Mononuclear cell (primary cell): ENCODE measurements at regions not wholly inside any gene's neighbourhood (a gene's known extent, or its start where the extent isn't known, plus 50 kb on each side); places are given as distances from the start of the nearest gene placed in this dataset.

Experiments used
- H3K27me3 ChIP-seq: 2 replicates; pipeline ENCODE4 v1.6.0; 2011; ENCODE audit warnings: low read length, control low read depth; ENCODE audit not compliant: insufficient read depth
- H3K4me1 ChIP-seq: 2 replicates; pipeline ENCODE4 v1.5.1; 2011; ENCODE audit warnings: mild to moderate bottlenecking, low read length, control low read depth; ENCODE audit not compliant: insufficient read depth
- H3K4me3 ChIP-seq: 2 replicates; pipeline ENCODE4 v1.5.1; 2011; ENCODE audit warnings: mild to moderate bottlenecking, low read length, moderate library complexity
- H3K9me3 ChIP-seq: 2 replicates; pipeline ENCODE4 v1.5.1; 2011; ENCODE audit warnings: low read depth, mild to moderate bottlenecking, control low read depth, low read length

DNA sequence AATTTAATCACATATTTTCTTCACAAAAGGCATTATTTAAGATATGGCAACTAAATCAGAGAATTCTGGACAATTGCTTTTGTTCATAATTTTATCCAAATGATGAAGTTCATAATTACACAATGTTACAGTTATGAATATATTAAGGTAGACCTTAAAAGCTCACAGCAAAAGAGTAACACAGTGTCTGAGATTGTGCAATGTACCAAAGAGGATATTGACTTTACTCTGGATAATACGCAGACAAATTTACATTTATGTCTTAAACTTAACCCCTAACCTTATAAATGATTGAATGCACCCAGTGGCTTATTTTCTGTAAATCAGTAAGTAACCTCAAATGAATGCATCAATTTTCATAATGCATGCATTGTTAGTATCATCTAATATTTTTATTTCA, 216.2 kb upstream of the SAMSN1 start:
- no peaks in the 10 kb centered on the region for H3K27me3 ChIP-seq
- H3K4me3 ChIP-seq: no peak overlapping the region
- peaks cover 18% of the 10 kb centered on the region for H3K4me1 ChIP-seq
- no peaks in the 10 kb centered on the region for H3K9me3 ChIP-seq

DNA sequence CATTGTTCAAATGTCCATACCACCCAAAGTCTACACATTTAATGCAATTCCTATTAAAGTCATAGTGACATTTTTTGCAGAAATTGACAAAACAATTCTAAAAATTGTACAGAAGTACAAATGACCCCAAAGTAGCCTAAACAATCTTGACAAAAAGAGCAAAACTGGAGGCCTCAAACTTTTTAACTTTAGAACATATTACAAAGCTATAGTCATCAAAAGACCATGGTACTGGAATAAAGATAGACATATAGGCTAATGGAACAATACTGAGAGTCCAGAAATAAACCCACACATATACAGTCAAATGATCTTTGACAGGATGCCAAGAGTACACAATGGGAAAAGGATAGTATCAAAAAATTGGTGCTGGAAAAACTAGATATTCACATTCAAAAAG, 213.2 kb upstream of the SAMSN1 start:
- peaks cover 18% of the 10 kb centered on the region for H3K4me1 ChIP-seq
- H3K27me3 ChIP-seq: no peaks in the 10 kb centered on the region
- no peak overlapping the region for H3K4me3 ChIP-seq
- no peaks in the 10 kb centered on the region for H3K9me3 ChIP-seq

DNA sequence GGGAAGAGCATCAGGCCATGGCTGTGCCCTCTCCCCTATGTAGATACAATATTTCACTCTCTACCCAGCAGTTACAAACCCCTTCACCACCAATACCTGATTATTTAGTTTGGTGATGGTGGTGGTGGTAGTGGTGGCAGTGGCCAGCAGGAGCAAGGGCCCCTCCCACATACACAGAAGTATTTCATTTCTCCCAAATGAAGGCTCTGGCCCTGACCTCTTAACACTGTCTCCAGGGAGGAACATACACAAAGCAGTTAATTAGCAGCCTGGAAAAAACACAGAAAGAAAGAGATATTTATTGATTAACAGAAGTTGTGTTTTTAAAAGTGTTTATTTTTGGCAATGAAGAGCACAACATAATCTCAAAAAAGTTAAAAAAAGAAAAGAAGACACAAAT, 212.7 kb upstream of the SAMSN1 start:
- Histone ChIP-seq H3K27me3 (no peaks in the 10 kb centered on the region), H3K4me1 (peaks cover 15% of the 10 kb centered on the region), H3K4me3 (no peak overlapping the region), H3K9me3 (no peaks in the 10 kb centered on the region)

DNA sequence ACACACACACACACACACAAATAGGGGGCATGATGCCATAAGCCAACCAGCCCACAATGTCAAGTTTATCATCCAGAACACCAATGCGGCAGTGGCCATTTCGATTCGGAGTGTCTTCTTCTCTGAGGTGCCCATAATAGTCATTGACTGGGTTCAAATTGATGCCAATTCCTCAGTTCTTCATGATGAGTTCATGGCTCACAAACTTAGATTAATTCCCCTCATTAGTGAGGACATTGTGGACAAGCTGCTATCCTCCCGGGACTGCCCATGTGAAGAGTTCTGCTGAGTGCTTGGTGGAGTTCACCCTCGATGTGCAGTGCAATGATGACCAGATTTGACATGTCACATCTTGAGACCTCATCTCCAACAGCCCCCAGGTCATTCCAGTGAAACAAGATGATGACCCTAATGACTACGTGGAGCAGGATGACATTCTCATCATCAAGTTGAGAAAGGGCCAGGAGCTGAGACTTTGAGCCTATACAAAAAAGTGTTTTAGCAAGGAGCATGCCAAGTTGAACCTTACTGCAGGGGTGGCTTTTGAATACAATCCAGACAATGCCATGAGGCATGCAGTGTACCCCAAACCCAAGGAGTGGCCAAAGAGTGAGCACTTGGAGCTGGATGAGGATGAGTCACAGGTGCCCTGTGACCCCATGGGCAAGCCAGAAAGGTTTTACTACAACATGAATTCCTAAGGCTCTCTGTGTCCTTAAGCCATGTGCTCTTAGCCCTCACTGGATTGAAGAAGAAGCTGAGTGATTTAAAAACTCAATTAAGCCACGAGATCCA, 211.6 kb upstream of the SAMSN1 start:
- H3K9me3 ChIP-seq: no peaks in the 10 kb centered on the region
- H3K27me3 ChIP-seq: no peaks in the 10 kb centered on the region
- H3K4me1 ChIP-seq: peaks cover 4% of the 10 kb centered on the region
- H3K4me3 ChIP-seq: no peak overlapping the region

DNA sequence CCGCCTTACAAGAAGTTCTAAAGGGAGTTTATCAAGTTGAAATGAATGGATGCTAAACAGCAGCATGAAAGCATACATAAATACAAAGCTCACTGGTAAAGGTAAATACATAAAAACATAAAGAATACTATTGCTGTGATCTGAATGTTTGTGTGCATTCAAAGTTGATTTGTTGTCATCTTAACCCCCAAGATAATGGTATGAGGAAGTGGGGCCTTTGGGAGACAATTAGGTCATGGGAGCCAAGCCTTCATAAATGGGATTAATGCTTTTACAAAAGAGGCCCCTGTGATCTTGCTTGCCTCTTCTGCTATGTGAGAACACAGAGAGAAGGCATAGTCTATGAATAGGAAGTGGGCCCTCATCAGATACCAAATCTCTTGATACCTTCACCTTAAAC, 209.0 kb upstream of the SAMSN1 start:
- H3K9me3 ChIP-seq: no peaks in the 10 kb centered on the region
- H3K4me3 ChIP-seq: no peak overlapping the region
- peaks cover 6% of the 10 kb centered on the region for H3K4me1 ChIP-seq
- H3K27me3 ChIP-seq: no peaks in the 10 kb centered on the region

DNA sequence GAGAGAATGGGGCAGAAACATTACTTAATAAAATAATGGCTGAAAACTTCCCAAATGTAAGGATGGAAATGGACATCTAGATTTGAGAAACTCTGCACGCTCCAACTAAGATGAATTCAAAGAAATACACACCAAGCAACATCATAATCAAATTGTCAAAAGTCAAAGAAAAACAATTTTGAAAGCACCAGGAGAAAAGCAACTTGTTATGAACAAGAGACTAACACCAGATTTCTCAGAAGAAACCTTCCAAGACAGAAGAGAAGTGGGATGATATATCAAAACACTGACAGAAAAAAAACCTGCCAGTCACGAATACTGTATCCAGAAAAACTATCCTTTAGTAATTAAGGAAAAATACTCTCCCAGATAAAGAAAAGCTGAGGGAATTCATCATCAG, 208.6 kb upstream of the SAMSN1 start:
- Histone ChIP-seq H3K9me3 (no peaks in the 10 kb centered on the region), H3K27me3 (no peaks in the 10 kb centered on the region), H3K4me1 (peaks cover 6% of the 10 kb centered on the region), H3K4me3 (no peak overlapping the region)

DNA sequence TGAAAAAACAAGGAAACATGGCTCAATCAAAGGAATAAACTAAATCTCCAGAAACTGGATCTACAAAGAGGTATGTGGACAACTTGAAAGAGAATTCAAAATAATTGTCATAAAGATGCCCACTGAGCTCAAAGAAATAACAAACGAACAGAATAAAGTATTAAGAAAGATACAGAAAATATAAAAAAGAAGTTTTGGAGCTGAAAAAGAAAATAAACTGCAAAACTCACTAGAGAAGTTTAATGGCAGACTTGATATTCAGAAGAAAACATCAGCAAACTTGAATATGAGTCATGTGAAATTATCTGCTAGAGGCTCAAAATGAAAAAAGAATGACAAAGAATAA, 208.1 kb upstream of the SAMSN1 start:
- Histone ChIP-seq H3K4me3 (no peak overlapping the region), H3K9me3 (no peaks in the 10 kb centered on the region), H3K4me1 (peaks cover 6% of the 10 kb centered on the region)

DNA sequence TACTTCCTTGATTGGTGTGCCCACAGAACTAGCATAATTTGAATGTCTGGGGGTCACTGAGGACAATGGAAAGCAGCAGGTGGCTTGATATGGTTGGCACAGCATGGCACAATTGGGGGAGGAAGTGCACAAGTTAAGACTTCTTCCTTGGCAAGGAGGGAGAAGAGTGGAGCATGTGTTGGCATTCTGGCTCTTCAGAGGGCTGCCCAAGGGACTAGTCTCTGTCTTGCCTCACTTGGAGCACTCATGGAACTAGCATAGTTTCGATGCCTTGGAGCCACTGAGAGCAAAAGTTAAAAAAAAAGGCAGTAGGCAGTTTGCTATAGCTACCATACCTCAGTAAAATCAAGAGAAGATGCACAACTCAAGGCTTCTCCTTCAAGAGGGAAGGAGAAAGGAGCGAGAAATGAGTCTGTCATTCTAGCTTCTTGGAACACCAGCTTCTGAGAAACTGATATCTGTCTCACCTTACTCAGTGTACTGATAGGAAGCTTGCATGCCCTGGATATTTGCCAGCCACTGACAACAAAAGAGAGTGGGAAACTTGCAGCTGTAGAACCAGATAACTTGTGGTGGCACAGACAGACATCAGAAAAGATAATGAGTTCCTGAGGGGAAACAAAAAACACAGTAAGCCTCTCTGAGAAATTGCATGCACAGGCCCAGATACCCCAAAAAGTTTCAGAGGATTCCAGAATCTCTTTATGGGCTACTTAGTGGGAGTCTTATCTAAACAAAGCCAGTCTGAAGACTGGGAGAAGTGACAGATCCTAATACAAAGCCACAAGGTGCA, 207.5 kb upstream of the SAMSN1 start:
- H3K9me3 ChIP-seq: no peaks in the 10 kb centered on the region
- H3K27me3 ChIP-seq: no peaks in the 10 kb centered on the region
- peaks cover 6% of the 10 kb centered on the region for H3K4me1 ChIP-seq
- H3K4me3 ChIP-seq: no peak overlapping the region

More for the DNA sequence above, 208.1 kb upstream of the SAMSN1 start:
- no peaks in the 10 kb centered on the region for H3K27me3 ChIP-seq

DNA sequence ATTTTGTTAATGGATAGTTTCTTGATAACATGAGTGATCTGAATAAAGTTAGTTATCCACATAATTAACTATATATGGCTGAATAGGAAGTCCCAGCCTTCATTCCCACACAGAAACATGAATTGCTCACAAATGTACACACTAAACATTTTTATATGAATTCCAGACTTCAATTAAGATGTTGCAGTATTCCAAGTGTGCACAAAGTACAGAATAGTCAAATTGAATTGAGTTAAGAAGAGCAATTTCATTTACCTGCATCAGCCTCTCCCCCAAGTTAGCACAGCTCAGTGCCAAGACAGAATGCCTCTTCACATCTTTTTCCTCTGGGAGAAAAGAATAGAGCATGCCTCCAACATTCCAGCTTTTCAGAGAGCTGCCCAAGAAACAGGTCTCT, 207.0 kb upstream of the SAMSN1 start:
- no peak overlapping the region for H3K4me3 ChIP-seq
- peaks cover 6% of the 10 kb centered on the region for H3K4me1 ChIP-seq
- H3K27me3 ChIP-seq: no peaks in the 10 kb centered on the region
- H3K9me3 ChIP-seq: no peaks in the 10 kb centered on the region

DNA sequence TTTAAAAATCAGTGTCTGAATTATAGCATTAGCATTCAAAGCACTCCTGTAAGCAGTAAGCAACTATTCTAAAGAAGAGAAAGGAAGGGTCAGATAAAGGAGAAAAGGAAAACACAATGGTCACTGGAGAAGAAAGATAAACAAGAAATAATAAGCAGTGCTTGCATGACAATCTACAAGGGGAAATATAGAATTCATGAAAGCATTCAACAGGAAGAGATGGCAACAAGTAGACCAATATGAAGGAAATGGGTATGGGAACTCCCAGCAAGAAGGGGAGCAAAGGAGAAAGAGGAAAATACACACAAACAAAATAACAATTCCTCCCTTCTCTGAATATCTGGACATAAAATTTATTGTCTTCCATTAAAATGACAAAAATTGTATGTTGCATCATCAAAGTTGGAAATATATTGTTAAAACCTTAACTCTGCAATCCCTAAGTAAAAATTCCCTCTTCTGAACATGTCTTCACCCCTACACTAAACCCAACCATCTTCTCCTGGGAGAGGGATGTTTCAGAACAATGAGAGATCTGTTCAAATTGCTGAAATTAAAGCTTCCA, 206.3 kb upstream of the SAMSN1 start:
- H3K9me3 ChIP-seq: no peaks in the 10 kb centered on the region
- no peak overlapping the region for H3K4me3 ChIP-seq
- H3K27me3 ChIP-seq: no peaks in the 10 kb centered on the region
- peaks cover 6% of the 10 kb centered on the region for H3K4me1 ChIP-seq

DNA sequence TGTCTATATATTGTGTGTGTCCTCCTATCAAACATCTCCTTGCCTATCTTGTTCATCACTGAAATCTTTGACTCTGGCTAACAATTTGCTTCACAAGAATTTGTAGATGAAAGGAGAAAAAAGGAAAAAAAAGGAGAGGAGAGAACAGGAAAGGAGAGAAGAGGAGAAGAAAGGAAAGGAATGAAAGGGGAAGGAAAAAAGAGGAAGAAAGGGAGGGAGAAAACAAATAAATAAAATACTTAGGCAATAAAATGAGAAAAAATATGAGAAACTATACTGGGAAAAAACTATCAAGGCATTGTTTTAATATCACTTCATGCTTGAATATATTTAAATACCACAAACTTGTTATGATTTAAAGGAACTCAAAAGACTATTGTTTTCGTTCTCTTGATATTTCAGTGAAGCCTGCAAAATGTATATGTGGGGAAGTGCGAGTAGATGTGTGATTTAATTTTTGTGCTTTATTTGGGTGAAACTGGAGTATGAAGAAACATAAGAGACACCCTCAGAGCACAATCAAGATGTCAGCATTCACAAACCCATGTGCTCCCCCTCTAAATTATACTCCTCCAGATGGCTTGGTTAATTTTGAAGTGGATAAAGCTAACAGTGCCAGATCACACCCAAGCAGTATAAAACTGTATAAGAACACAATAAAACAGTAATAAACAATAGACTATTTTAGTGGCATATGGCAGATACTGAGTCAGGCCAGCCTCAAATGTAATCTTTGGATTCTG, 205.7 kb upstream of the SAMSN1 start:
- no peaks in the 10 kb centered on the region for H3K27me3 ChIP-seq

DNA sequence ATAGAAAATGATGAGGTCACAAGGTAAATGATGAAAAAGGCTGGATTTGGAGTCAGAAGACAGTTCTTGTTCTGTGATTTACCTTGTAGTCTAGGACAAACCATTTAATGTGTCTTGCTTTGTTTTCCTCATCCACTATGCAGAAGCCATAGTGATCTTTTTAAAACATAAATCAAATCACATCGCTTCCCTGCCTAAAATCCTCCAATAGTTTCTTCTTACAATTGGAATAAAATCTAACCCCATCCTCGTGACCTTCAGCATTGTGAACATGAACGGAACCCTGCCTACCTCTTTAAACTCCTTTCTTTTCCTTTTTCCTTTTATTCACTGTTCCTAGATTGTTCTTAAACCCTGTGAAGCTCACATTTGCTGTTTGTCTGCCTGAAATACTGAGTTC, 204.9 kb upstream of the SAMSN1 start:
- peaks cover 6% of the 10 kb centered on the region for H3K4me1 ChIP-seq
- no peaks in the 10 kb centered on the region for H3K27me3 ChIP-seq
- H3K9me3 ChIP-seq: no peaks in the 10 kb centered on the region
- H3K4me3 ChIP-seq: no peak overlapping the region

More for the DNA sequence above, 205.7 kb upstream of the SAMSN1 start:
- Histone ChIP-seq H3K4me1 (peaks cover 6% of the 10 kb centered on the region), H3K9me3 (no peaks in the 10 kb centered on the region), H3K4me3 (no peak overlapping the region)

DNA sequence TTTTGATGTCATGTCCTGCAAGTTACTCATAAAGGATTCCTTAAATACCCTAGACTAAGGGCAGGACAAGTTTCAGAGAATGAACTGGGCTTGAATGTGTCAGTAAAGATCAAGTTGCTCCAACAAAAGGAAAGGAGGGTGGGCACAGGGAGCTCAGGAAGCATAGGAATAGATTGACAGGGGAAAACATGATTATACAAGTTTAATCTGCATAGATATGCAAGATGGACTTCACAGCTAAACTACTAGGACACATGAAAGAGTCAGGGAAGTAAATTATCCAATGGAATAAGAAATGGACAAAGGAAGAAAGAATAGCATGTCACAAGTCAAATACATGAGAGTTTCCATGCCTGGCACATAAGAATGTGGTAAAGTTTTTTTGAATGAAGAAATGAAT, 203.9 kb upstream of the SAMSN1 start:
- Histone ChIP-seq H3K4me3 (no peak overlapping the region), H3K4me1 (peaks cover 6% of the 10 kb centered on the region), H3K27me3 (no peaks in the 10 kb centered on the region), H3K9me3 (no peaks in the 10 kb centered on the region)

DNA sequence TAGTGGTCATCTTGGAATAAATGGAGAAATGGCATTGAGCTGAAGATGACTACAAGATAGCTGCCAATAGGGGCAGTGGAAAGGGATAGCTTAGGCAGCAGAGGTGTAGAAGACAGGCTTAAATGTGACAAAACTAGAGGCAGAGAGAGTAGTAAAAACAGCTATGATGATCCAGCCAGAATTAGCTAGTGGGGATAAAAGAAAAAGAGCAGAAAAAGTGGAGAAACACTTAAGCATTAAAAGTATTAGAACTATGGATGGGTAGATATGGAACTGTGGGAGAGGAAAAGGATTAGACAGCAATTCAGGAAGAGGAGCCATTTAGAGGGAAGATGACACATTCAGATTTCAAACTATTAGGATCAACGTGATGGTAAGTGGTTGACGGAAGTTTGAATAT, 202.5 kb upstream of the SAMSN1 start:
- Histone ChIP-seq H3K4me1 (peaks cover 6% of the 10 kb centered on the region), H3K4me3 (no peak overlapping the region), H3K27me3 (no peaks in the 10 kb centered on the region), H3K9me3 (no peaks in the 10 kb centered on the region)

DNA sequence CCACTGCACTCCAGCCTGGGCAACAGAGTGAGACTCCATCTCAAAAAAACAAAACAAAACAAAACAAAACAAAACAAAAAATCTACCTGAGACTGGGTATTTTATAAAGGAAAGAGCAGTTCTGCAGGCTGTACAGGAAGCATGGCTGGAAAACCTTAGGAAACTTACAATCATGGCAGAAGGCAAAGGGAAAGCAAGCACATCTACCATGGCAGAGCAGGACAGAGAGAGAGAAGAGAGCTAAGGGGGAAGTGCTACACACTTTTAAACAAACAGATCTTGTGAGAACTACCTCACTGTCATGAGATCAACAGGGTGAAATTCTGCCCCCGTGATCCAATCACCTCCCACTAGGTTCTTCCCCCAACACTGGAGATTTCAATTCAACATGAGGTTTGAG, 198.3 kb upstream of the SAMSN1 start:
- Histone ChIP-seq H3K4me1 (no peaks in the 10 kb centered on the region), H3K27me3 (no peaks in the 10 kb centered on the region), H3K4me3 (no peak overlapping the region), H3K9me3 (no peaks in the 10 kb centered on the region)
